HG03469 (cell line): ENCODE measurements at regions not wholly inside any gene's neighbourhood (a gene's known extent, or its start where the extent isn't known, plus 50 kb on each side); places are given as distances from the start of the nearest gene placed in this dataset.
"Not testable (repeated sequence)": the region's sequence is repeated elsewhere in the genome, so short reads cannot be mapped to it uniquely, and the experiment has no call there.

Source experiments
- ATAC-seq: cut with Tn5 transposase; IDR thresholded peaks from one replicate; pipeline ENCODE4 v1.9.1; 2021; ENCODE audit warnings: mild to moderate bottlenecking, moderate library complexity, moderate number of reproducible peaks; ENCODE audit not compliant: unreplicated experiment

GRCh38 chr12:90831712-90832111, 123.3 kb downstream of the CCER1 start:
- ATAC-seq = no peak

GRCh38 chr12:90829044-90829443, 125.9 kb downstream of the CCER1 start:
- ATAC-seq = no peak

GRCh38 chr12:90828621-90829020, 126.4 kb downstream of the CCER1 start:
- ATAC-seq = no peak

- no peak for ATAC-seq
Measured at GRCh38 chr12:90827567-90827966, 127.4 kb downstream of the CCER1 start.

GRCh38 chr12:90826036-90826435, 128.9 kb downstream of the CCER1 start:
- ATAC-seq = no peak

GRCh38 chr12:90823859-90824258, 131.1 kb downstream of the CCER1 start:
- no peak for ATAC-seq

GRCh38 chr12:90819709-90820108, 135.3 kb downstream of the CCER1 start:
- ATAC-seq = no peak

- ATAC-seq = no peak
Measured at GRCh38 chr12:90816353-90817089, 138.5 kb downstream of the CCER1 start.

GRCh38 chr12:90809940-90810339, 145.0 kb downstream of the CCER1 start:
- no peak for ATAC-seq

- ATAC-seq = no peak
Measured at GRCh38 chr12:90808568-90808967, 146.4 kb downstream of the CCER1 start.

- no peak for ATAC-seq
Measured at GRCh38 chr12:90802727-90803126, 152.2 kb downstream of the CCER1 start.

GRCh38 chr12:90801776-90802175, 153.2 kb downstream of the CCER1 start:
- no peak for ATAC-seq

GRCh38 chr12:90794212-90794611, 160.8 kb downstream of the CCER1 start:
- no peak for ATAC-seq

GRCh38 chr12:90792718-90793117, 162.3 kb downstream of the CCER1 start:
- not testable (repeated sequence) for ATAC-seq

GRCh38 chr12:90791445-90791844, 163.5 kb downstream of the CCER1 start:
- no peak for ATAC-seq

- ATAC-seq = no peak
Measured at GRCh38 chr12:90790747-90791146, 164.2 kb downstream of the CCER1 start.

GRCh38 chr12:90773491-90773890, 181.5 kb downstream of the CCER1 start:
- no peak for ATAC-seq

GRCh38 chr12:90770861-90771260, 184.1 kb downstream of the CCER1 start:
- no peak for ATAC-seq

- ATAC-seq = no peak
Measured at GRCh38 chr12:90757957-90758356, 197.0 kb downstream of the CCER1 start.

GRCh38 chr12:90745211-90745610, 209.8 kb downstream of the CCER1 start:
- ATAC-seq = no peak

- no peak for ATAC-seq
Measured at GRCh38 chr12:90741611-90742010, 213.4 kb downstream of the CCER1 start.

GRCh38 chr12:90729736-90730135, 225.2 kb downstream of the CCER1 start:
- no peak for ATAC-seq

- no peak for ATAC-seq
Measured at GRCh38 chr12:90712671-90713070, 242.3 kb downstream of the CCER1 start.
